ENCODE measurements at regions not wholly inside any gene's neighbourhood (a gene's known extent, or its start where the extent isn't known, plus 50 kb on each side); places are given as distances from the start of the nearest gene placed in this dataset.
A peak's percentile ranks its signal among the peaks of the same experiment; 100 is the strongest.

DNA sequence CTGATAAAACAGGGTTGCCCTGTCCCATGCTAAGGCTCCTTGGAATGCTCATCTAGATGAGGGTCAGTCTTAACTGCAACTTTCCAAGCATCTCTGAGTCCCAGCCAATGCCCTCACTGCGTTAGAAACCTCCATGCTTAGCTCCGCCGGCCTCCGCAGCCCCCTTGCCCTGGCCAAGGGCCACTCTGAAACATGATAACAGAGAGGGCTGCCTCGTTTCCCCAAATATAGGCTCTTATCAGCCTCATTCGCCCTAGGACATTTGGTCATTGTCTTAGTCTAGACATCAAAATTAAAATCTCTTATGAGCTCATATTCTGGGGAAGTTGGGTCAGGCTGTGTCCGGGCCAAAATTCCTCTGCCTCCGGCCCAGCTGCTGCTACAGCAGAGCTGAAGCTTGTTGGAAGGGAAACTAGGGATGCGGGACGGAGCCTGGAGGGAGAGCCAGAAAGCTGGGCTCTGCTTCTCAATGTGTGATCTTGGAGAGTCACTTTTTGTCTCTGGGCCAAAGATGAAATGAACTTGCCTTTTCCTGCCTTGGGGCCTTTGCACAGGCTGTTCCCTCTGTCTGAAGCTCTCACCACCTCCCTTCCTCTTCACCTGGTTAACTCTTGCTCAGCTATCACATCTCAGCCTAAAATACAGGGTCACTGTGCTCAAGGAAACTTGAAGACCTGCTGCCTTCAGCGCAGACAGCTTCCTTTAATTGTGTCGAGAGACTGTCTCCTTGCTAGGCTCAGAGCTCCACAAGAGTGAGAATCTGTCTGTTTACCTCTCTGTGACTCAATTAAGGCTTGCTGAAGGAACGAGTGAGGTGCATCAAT lies 191.3 kb downstream of the RGS3 start:
- Histone ChIP-seq H3K36me3 (ENCODE audit: control insufficient read depth, insufficient read depth, low read length) (no peaks in the 10 kb centered on the region), H3K9me3 (ENCODE audit: control insufficient read depth, low read depth, low read length) (no peaks in the 10 kb centered on the region), H3K27ac (ENCODE audit: low read length) (peak overlapping the region; percentile 27), H3K4me1 (ENCODE audit: control insufficient read depth, insufficient read depth, low read length) (peaks cover 8% of the 10 kb centered on the region), H3K27me3 (ENCODE audit: control insufficient read depth, insufficient read depth, low read length) (peaks cover 4% of the 10 kb centered on the region), H3K4me3 (ENCODE audit: low read length) (no peak overlapping the region)
- no CpG with 5 or more reads among the region's 13 CpGs for WGBS (ENCODE audit: insufficient coverage, low lambda C conversion rate)
- peak in 1 of 2 donors; percentile 24 for DNase-seq

DNA sequence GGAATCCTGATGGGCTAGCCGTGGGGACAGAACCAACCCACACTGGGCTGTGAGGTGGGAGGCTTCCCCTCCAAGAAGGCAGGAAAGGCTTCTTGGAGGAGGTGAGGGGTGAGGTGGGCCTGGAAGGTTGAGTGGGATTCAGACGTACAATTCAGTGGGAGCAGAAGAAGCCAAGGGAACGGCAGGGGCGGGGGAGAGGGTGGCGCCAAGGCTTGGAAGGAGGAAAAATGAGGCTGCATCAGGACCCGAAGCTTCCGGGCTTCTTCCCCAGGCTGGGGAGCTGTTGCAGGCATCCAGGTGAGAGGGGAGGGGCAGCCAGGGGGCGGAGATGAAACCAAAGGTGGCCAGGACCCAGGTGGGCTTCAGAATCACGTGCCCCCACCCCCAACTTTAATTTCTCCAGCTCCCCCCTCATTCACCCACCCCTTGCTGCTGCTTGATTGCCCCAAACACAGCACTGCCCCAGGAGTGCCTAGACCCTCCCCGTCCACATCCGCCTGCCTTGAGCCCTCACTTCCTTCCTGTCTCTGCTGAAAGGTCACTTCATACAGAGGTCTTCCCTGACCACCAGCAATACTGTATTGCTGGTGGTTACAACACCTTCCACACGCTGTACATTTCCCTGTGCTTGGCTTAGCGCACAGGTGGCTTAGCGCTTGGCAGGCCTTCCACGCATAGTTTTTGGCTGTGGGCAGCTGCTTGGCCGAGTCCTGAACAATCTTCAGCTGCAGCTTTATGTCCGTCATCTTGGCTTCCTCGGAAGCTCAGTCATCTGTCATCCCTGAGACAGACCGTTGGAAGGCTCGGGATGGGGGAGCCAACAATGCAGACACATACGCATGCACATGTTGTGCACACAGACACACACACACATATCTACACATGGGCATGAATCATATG lies 193.5 kb downstream of the RGS3 start:
- 60% methylated on average over 1 of the region's 21 CpGs for WGBS (ENCODE audit: insufficient coverage, low lambda C conversion rate)
- Histone ChIP-seq H3K9me3 (ENCODE audit: control insufficient read depth, low read depth, low read length) (no peaks in the 10 kb centered on the region), H3K4me1 (ENCODE audit: control insufficient read depth, insufficient read depth, low read length) (peaks cover 8% of the 10 kb centered on the region), H3K4me3 (ENCODE audit: low read length) (no peak overlapping the region), H3K27me3 (ENCODE audit: control insufficient read depth, insufficient read depth, low read length) (peaks cover 12% of the 10 kb centered on the region), H3K36me3 (ENCODE audit: control insufficient read depth, insufficient read depth, low read length) (no peaks in the 10 kb centered on the region), H3K27ac (ENCODE audit: low read length) (no peak overlapping the region)
- no peak for DNase-seq

DNA sequence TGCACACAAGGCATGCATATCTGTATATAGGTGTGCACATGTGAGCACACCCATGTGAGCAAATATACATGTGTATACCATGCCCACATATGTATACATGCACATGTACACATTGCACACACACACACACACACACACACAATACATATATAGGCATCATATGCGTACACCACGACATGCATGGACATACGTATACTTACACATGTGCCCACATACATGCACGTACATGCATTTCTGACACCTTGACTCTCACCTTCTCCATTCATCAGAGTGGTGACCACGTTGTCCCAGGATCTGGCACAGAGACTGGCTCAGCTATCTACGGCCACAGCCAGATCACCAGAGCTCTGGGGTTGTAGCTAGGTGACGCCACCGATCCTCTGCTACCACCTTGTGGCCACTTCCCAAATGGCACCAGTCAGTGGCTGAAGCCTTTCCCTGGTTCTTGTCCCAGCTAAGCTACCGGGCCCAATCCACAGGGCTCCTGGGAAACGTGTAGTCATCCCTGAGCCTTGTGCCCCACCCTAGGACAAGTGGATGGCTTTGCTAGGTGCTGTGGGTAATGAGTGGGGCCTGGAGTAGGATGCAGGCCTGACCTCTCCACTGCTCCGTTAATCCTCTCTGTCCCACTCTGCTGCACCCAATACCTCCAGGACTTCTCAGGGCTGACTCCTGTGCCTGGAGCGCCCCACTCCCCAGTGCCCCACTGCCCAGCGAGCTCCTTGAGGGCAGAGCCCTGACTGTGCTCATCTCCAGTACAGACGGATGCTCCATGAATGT lies 194.4 kb downstream of the RGS3 start:
- H3K27ac ChIP-seq (ENCODE audit: low read length) = no peak overlapping the region
- H3K9me3 ChIP-seq (ENCODE audit: control insufficient read depth, low read depth, low read length) = no peaks in the 10 kb centered on the region
- H3K4me3 ChIP-seq (ENCODE audit: low read length) = no peak overlapping the region
- H3K36me3 ChIP-seq (ENCODE audit: control insufficient read depth, insufficient read depth, low read length) = no peaks in the 10 kb centered on the region
- WGBS (ENCODE audit: insufficient coverage, low lambda C conversion rate) = no CpG with 5 or more reads among the region's 14 CpGs
- peaks cover 12% of the 10 kb centered on the region for H3K27me3 ChIP-seq (ENCODE audit: control insufficient read depth, insufficient read depth, low read length)
- DNase-seq = peak; percentile 68 to 77
- peaks cover 4% of the 10 kb centered on the region for H3K4me1 ChIP-seq (ENCODE audit: control insufficient read depth, insufficient read depth, low read length)

DNA sequence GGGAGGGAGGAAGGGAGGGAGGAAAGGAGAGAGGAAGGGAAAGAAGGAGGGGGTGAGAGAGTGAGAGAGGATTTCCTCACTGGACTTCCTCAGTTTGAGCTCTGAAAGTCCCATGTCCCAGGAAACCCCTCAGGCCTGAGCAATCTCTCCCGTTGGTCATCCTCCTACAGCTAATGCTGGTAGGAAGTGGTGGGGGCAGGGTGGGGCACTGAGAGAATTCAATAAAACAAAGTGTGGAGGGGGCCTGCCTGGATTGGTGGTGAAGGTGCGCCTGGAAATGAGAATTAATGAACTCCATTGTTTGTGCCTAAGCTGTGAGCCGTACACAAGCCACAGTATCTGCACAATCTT lies 195.0 kb downstream of the RGS3 start:
- Histone ChIP-seq H3K4me3 (ENCODE audit: low read length) (no peak overlapping the region), H3K36me3 (ENCODE audit: control insufficient read depth, insufficient read depth, low read length) (no peaks in the 10 kb centered on the region), H3K4me1 (ENCODE audit: control insufficient read depth, insufficient read depth, low read length) (peaks cover 4% of the 10 kb centered on the region), H3K27ac (ENCODE audit: low read length) (no peak overlapping the region), H3K9me3 (ENCODE audit: control insufficient read depth, low read depth, low read length) (no peaks in the 10 kb centered on the region), H3K27me3 (ENCODE audit: control insufficient read depth, insufficient read depth, low read length) (peaks cover 16% of the 10 kb centered on the region)
- DNase-seq = no peak
- no CpG with 5 or more reads among the region's 3 CpGs for WGBS (ENCODE audit: insufficient coverage, low lambda C conversion rate)

DNA sequence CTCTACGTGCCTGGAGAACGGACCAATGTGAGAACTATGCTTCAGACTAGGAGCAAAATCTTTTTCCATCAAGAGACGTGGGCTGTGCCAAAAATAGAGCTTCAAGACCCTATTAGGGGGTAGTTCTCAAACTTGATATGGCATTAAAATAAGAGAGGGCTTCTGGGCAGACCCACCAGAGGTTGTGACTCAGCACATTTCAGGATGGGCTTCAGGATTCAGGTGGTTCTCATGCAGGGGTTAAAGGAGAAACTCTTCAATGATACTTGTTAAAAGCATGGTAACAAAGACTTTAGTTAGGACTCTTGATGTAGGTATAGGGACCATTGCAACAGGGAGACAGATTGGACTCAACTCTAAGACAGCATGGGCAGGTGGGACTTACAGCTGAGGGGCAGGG lies 195.5 kb downstream of the RGS3 start:
- Histone ChIP-seq H3K4me1 (ENCODE audit: control insufficient read depth, insufficient read depth, low read length) (peaks cover 4% of the 10 kb centered on the region), H3K4me3 (ENCODE audit: low read length) (no peak overlapping the region), H3K36me3 (ENCODE audit: control insufficient read depth, insufficient read depth, low read length) (no peaks in the 10 kb centered on the region), H3K27ac (ENCODE audit: low read length) (no peak overlapping the region), H3K27me3 (ENCODE audit: control insufficient read depth, insufficient read depth, low read length) (peaks cover 17% of the 10 kb centered on the region), H3K9me3 (ENCODE audit: control insufficient read depth, low read depth, low read length) (no peaks in the 10 kb centered on the region)
- WGBS (ENCODE audit: insufficient coverage, low lambda C conversion rate) = no CpG with 5 or more reads among the region's 3 CpGs
- DNase-seq = no peak

DNA sequence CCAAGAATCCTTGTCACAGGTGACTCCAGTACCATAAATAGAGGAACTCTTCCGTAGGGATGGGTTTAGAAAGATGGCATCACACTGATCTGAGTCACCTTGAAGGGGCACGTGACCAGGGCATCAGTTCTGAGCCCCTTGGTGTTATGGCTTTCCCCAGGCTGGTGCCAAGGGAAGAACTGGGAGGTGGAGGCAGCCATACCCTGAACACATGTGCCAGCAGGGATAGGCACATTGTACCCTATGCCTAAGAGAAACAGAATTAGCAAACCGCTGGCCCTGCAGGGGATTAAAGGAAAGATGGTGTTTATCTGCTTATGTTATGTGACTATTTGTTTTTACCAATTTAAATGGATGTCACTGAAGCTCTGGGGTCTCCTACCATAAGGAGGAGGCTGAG lies 196.2 kb downstream of the RGS3 start:
- H3K4me3 ChIP-seq (ENCODE audit: low read length) = no peak overlapping the region
- H3K27ac ChIP-seq (ENCODE audit: low read length) = no peak overlapping the region
- no peak for DNase-seq
- WGBS (ENCODE audit: insufficient coverage, low lambda C conversion rate) = no CpG with 5 or more reads among the region's 3 CpGs
- H3K4me1 ChIP-seq (ENCODE audit: control insufficient read depth, insufficient read depth, low read length) = peaks cover 4% of the 10 kb centered on the region
- no peaks in the 10 kb centered on the region for H3K9me3 ChIP-seq (ENCODE audit: control insufficient read depth, low read depth, low read length)
- no peaks in the 10 kb centered on the region for H3K36me3 ChIP-seq (ENCODE audit: control insufficient read depth, insufficient read depth, low read length)
- H3K27me3 ChIP-seq (ENCODE audit: control insufficient read depth, insufficient read depth, low read length) = peaks cover 17% of the 10 kb centered on the region

DNA sequence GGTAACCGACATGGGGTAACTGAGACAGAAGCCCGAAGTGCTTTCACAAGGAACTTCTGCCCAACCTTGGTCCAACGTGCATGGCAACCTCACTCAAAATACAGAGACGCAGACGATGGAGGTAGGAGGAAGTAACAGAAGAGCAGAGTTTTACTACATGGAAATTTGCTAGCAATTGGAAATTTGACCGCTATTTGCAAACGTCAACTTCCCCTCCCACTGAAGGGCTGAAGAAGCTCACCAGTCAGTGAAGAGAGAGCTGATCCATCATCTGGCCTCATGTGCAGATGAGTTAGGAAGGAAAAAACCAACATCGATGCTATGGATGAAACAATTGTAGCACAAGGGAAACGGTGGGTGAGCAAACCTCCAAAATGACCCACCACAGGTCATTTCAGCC lies 196.7 kb downstream of the RGS3 start:
- H3K27me3 ChIP-seq (ENCODE audit: control insufficient read depth, insufficient read depth, low read length) = peaks cover 17% of the 10 kb centered on the region
- H3K4me1 ChIP-seq (ENCODE audit: control insufficient read depth, insufficient read depth, low read length) = peaks cover 1% of the 10 kb centered on the region
- H3K36me3 ChIP-seq (ENCODE audit: control insufficient read depth, insufficient read depth, low read length) = no peaks in the 10 kb centered on the region
- H3K4me3 ChIP-seq (ENCODE audit: low read length) = no peak overlapping the region
- H3K9me3 ChIP-seq (ENCODE audit: control insufficient read depth, low read depth, low read length) = no peaks in the 10 kb centered on the region
- no peak overlapping the region for H3K27ac ChIP-seq (ENCODE audit: low read length)
- no peak for DNase-seq
- WGBS (ENCODE audit: insufficient coverage, low lambda C conversion rate) = 91% methylated on average over 4 of the region's 9 CpGs

DNA sequence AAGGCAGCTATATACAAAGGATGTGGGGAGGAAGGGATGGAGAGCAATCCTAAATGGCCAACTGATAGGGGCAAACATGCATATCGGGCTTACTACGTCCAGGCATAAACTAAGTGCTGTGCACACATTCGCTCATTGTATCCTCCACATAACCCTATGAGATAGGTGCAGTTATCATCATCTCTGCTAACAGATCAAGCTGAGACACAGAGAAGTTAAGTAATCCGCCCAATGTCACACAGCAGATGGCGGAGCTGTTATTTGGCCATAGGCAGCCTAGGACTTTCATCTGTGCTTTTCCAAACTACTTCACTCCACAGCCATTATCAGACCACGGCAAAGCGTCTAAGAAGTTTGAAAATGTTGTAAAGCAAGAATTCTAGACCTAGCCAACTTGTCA lies 197.5 kb downstream of the RGS3 start:
- no peak for DNase-seq
- H3K27ac ChIP-seq (ENCODE audit: low read length) = no peak overlapping the region
- H3K4me3 ChIP-seq (ENCODE audit: low read length) = no peak overlapping the region
- H3K4me1 ChIP-seq (ENCODE audit: control insufficient read depth, insufficient read depth, low read length) = no peaks in the 10 kb centered on the region
- peaks cover 17% of the 10 kb centered on the region for H3K27me3 ChIP-seq (ENCODE audit: control insufficient read depth, insufficient read depth, low read length)
- 80% methylated on average over 1 of the region's 7 CpGs for WGBS (ENCODE audit: insufficient coverage, low lambda C conversion rate)
- no peaks in the 10 kb centered on the region for H3K36me3 ChIP-seq (ENCODE audit: control insufficient read depth, insufficient read depth, low read length)
- H3K9me3 ChIP-seq (ENCODE audit: control insufficient read depth, low read depth, low read length) = no peaks in the 10 kb centered on the region

DNA sequence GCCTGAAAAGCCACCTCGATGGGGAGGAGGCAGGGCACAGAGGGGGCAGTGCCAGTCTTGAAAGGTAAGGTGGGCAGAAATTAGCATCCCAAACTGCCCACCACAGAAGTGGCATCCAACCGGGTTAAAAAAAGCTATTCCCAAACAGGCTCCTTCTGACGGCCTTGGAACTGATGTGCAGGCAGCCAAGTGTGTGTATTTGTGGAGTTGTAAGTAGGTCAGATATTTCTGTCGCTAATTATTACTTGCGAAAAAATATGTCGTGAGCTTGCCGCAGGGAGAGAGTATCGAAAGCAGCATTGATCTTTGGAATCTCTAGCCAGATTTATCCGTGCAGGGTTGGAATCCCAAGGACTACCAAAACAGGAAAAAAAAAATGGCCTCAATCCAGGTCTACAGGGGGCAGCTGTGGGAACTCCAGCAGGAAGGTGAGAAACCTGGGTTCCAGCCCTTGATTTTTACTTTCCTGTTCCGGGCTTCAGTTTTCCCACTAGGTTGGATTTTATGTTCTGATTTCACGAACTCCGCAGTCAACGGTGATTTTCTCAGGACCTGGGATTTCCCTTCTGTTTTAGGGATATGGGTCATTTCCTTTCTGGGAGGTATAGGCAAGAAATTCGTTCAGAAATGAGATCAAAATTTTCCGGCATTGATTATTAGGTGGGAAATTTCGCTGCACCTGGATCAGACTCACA lies 200.8 kb downstream of the RGS3 start:
- no peak for DNase-seq
- Histone ChIP-seq H3K9me3 (ENCODE audit: control insufficient read depth, low read depth, low read length) (no peaks in the 10 kb centered on the region), H3K27me3 (ENCODE audit: control insufficient read depth, insufficient read depth, low read length) (peaks cover 14% of the 10 kb centered on the region), H3K4me1 (ENCODE audit: control insufficient read depth, insufficient read depth, low read length) (no peaks in the 10 kb centered on the region), H3K36me3 (ENCODE audit: control insufficient read depth, insufficient read depth, low read length) (no peaks in the 10 kb centered on the region), H3K27ac (ENCODE audit: low read length) (no peak overlapping the region), H3K4me3 (ENCODE audit: low read length) (no peak overlapping the region)
- WGBS (ENCODE audit: insufficient coverage, low lambda C conversion rate) = 73% methylated on average over 6 of the region's 16 CpGs

DNA sequence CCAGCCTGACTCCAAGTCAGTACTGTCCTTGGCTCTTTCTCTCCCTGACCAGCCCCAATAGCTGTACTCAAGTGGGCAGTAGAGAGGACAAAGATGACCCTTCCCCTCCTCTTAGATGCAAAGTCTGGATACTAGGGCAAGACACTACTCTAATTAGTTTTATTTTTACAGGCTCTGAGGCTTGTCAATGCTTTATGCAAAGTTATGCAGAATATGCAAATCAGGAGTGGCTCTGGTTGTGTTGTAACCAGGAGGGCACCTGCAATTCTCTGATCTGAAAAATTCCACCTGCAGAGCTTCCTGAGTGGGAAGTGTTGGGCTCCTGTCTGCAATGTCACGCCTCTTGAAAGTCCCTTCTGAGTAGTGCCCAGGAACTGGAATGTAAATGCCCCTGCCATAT lies 201.5 kb downstream of the RGS3 start:
- no CpG with 5 or more reads among the region's 1 CpG for WGBS (ENCODE audit: insufficient coverage, low lambda C conversion rate)
- no peak overlapping the region for H3K4me3 ChIP-seq (ENCODE audit: low read length)
- H3K4me1 ChIP-seq (ENCODE audit: control insufficient read depth, insufficient read depth, low read length) = no peaks in the 10 kb centered on the region

More for the DNA sequence above, 201.5 kb downstream of the RGS3 start:
- no peak overlapping the region for H3K27ac ChIP-seq (ENCODE audit: low read length)
- no peaks in the 10 kb centered on the region for H3K9me3 ChIP-seq (ENCODE audit: control insufficient read depth, low read depth, low read length)
- H3K36me3 ChIP-seq (ENCODE audit: control insufficient read depth, insufficient read depth, low read length) = no peaks in the 10 kb centered on the region
- H3K27me3 ChIP-seq (ENCODE audit: control insufficient read depth, insufficient read depth, low read length) = peaks cover 14% of the 10 kb centered on the region
- DNase-seq = no peak
